NCI-H2107 treated with DMSO at 0.1 percent for 48 hours (cell line): ENCODE measurements at regions not wholly inside any gene's neighbourhood (a gene's known extent, or its start where the extent isn't known, plus 50 kb on each side); places are given as distances from the start of the nearest gene placed in this dataset.

ENCODE experiments used
- DNase-seq: peaks from one replicate; lab custom pipeline; 2025; ENCODE audit not compliant: unreplicated experiment; lab: John Stamatoyannopoulos, UW

- no peak for DNase-seq
Observed at GRCh38 chr18:29629493-29630036, 1413.0 kb downstream of the DSC3 start.

DNA sequence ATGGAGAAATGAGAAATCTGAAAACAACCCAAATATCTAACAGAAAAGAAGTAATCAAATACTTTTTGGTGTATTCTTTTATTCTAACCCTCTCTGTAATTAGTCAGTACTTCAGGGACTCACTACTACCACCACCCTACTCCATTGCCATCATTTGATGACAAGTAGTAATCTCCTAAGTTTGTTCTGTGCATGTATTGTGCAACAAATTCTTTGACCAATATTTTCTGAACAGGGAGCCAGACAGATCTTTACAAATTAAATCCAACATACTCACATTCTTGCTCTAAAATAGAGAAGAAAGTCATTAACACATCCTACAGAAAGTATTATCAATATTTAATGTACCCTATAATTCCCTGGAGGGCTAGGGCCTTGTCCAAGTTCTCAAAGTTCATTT is 1416.4 kb downstream of the DSC3 start:
- DNase-seq, result no peak

DNA sequence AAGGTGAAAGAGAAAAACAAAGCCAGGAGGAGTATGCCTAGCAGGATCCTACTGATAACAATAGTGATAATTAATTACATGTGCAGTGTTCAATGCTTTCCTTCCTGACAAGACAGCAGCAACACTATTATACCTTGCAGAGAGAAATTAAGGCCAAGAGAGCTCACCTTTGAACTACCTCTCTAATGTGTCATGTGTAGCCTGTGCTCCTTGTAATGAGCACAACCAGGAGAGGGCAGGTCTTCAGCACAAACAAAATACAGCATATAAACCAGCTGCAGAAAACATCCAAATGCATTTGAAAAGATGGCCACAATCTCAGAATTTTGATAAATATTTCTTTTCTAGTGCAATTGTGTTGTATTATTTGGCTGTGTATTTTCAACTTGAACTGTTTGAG is 1425.7 kb downstream of the DSC3 start:
- no peak for DNase-seq

DNA sequence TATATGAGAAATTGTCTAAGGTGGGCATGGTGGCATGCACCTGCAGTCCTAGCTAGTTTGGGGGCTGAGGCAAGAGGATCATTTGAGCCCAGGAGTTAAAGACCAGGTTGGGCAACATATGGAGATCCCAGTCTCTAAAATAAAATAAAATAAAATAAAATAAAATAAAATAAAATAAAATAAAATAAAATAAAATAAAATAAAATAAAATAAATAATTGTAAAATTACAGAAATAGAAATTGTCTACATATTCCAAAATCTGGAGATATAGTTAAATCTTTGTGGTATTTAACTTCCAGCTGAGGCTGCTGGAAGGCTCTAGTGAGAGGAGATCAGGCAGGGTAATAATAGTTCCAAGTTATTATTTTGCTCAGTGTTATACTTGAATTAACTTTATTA is 1432.1 kb upstream of the CDH2 start:
- no peak for DNase-seq

DNA sequence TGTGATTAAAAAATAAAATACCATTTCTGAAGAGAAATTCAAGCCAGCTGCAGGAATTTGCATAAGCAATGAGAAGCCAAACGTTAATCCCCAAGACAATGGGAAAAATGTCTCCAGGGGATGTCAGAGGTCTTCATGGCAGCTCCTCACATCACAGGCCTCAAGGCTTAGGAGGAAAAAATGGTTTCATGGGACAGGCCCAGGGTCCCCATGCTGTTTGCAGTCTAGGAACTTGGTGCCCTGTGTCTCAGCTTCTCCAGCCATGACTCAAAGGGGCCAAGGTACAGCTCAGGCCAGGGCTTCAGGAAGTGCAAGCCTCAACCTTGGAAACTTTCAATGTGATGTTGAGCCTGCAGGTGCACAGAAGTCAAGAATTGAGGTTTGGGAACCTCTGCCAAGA is 1428.4 kb upstream of the CDH2 start:
- DNase-seq, result no peak

DNA sequence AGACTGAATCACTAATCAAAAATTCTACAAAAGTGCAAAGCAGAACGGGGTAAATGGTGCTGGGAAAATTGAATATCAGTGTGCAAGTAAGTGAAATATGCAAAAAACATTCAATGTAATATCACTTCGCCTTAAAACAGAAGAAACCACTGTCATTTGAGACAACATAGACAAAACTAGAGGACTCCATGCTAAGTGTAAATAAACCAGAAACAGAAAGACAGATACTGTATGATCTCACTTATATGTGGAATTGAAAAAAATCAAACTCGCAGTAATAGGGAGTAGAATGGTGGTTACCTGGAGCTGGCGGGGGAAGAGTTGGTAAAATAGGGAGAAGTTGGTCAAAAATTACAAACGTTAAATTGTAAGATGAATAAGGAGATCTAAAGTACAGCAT is 1420.0 kb upstream of the CDH2 start:
- no peak for DNase-seq

GRCh38 chr18:29594493-29594892 is 1417.6 kb upstream of the CDH2 start:
- DNase-seq, result no peak

GRCh38 chr18:29588446-29589100 is 1411.6 kb upstream of the CDH2 start:
- DNase-seq, result no peak

DNA sequence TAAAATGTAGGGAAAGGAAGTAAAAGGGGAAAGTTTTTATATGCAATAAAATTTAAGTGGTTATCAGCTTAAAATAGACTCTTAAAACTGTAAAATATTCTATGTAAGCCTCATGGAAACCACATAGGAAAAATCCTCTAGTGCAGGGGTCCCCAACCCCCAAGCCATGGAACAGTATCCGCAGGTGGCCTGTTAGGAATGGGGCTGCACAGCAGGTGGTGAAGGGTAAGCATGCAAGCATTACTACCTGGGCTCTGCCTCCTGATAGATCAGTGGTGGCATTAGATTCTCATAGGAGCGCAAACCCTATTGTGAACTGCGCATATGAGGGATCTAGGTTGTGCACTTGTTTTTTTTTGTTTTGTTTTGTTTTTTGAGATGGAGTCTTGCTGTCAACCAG is 1409.3 kb upstream of the CDH2 start:
- DNase-seq, result no peak

DNA sequence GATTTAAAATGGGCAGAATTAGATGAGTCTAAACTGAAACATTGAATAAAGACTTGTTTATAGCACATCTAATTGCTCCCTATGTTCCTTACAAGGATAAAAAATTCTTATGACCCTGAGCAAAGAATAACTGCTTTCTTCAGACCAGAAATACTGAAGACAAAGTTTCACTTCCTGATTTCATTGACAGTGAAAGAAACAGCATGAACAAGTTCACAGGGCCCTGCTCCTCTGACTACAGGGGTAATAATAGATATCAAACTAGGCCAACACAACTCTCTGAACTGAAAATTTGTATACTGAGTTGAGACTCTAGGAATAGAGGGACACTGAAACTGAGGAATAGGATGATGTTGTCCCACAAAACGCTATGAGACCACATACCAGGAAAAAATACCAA is 1383.3 kb upstream of the CDH2 start:
- no peak for DNase-seq

- DNase-seq, result no peak
Observed at GRCh38 chr18:29556070-29556469, 1379.1 kb upstream of the CDH2 start.

GRCh38 chr18:29549759-29550158 is 1372.8 kb upstream of the CDH2 start:
- no peak for DNase-seq

GRCh38 chr18:29547626-29548025 is 1370.7 kb upstream of the CDH2 start:
- no peak for DNase-seq

DNA sequence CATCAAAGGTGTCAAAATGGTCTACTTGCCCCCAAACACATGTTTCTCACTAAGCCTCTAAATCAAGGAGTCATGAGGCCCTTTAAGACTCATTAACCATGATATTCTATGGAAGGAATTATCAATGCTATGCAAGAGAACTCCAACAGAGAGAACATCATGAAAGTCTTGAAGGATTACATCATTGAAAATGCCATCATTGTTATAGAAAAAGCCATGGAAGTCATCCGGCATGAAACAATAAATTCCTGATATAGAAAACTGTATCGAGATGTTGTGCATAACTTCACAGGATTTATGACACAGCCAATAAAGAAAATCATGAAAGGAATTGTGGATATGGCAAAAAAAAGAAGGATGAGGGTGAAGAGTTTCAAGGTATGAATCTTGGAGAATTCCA is 1363.6 kb upstream of the CDH2 start:
- no peak for DNase-seq

GRCh38 chr18:29531746-29532145 is 1354.8 kb upstream of the CDH2 start:
- DNase-seq, result no peak

DNA sequence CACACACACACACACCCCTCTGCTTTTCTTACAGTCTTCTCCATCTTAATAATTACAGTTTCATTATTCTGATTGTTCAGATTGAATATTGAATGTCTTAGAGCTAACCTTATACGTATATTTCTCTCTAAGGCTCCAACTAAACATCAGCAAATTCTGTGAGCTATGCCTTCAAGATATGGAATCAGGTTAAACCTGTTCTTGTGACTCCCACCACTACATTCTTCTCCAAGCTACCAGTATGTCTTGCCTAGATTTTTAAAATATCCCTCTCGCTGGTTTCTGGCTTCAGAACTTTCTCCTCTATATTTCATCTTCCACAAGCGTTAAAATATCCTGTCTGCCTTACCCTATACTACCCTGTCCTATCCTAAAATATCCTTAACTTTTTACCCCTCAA is 1346.4 kb upstream of the CDH2 start:
- no peak for DNase-seq

DNA sequence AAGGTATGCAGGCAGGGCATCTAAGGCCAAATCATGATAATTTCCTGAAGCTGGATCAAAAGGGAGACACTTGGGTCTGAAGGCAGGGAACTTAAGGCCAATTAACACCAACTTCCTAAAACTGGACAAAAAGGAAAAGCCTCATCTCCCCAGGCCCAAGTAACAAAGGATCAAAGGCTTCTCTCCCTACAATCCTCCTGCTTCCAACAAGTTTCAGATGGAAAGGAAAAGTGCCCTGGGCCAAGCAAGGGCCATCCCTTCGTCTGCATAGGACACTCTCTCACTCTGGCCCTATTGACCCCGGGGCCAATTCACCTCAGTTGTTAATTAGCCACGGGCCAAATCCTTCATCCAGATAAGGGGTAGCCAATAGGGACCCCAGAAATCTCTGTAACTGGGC is 1335.8 kb upstream of the CDH2 start:
- DNase-seq, result no peak

DNA sequence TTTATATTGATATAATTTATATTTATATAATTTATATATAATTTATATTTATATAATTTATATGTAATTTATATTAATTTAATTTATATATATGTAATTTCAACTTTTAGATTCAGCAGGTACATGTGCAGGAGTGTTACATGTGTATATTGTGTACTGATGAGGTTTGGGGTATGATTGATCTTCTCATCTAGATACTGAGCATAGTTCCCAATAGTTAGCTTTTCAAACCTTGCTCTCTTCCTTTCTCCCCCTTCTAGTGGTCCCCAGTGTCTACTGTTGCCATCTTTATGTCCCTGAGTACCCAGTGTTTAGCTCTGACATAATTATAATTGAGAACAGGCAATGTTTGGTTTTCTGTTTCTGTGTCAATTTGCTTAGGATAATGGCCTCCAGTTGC is 1335.3 kb upstream of the CDH2 start:
- no peak for DNase-seq

DNA sequence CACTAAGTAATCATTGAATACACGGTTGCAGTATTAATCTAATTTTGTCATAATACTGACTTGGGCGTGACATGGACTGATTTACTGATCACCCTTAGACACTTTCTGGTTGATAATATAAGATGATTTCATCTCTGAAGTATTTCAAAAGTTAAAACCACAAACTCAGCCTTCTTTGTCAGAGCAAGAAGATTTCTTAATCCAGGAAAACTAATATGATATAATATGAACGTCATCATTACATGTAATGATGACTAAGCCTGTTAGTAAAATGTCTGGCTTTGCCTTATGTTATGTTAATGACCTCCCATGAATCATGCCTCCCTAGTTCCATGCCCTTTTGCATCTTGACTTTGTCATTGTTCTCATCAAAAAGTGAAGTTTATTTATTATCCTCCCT is 1325.0 kb upstream of the CDH2 start:
- no peak for DNase-seq

DNA sequence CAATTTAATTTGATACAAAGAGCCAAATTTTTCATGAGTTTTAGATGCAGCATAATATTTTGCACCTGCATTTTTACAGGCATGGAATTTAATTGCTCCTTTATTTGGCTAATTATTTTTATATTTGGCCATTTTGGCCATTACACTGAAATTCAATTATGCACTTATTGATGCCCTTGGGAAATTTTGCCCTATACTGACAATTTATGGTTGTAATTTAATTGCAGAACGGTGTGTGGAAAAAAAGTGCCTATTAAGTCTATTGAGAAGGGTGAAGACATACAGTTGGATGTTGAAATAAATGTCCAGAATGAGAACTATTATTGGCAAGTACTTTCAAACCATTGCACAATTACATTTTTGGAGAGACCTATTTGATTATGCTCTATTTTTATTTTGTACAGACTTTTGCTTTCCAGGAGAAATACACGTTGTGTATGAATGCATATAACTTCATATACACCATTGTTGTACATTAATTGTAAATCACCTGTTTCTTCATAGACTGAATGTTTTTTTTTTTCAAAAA is 1319.3 kb upstream of the CDH2 start:
- no peak for DNase-seq

- DNase-seq, result no peak
Observed at GRCh38 chr18:29494371-29494770, 1317.4 kb upstream of the CDH2 start.

DNA sequence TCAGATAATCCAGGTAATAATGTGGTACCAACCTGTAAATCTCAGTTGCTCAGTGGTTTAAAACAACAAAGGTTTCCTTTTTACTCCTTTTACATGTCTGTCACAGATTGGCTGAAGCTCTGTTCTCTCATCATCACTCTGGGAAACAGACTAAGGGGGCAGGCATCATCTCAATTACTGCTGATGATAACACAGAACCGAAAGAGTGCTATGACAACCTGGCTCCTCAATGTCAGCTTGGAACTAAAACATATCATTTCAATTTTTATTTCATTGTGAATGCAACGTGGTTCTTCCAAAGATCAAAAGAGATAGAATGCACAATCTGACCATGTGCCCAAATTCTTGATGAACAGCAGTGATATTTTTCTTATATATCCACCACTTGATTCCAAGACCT is 1315.0 kb upstream of the CDH2 start:
- DNase-seq, result no peak

- DNase-seq, result no peak
Observed at GRCh38 chr18:29488617-29489016, 1311.7 kb upstream of the CDH2 start.
